ENCODE measurements at regions not wholly inside any gene's neighbourhood (a gene's known extent, or its start where the extent isn't known, plus 50 kb on each side); places are given as distances from the start of the nearest gene placed in this dataset.

DNA sequence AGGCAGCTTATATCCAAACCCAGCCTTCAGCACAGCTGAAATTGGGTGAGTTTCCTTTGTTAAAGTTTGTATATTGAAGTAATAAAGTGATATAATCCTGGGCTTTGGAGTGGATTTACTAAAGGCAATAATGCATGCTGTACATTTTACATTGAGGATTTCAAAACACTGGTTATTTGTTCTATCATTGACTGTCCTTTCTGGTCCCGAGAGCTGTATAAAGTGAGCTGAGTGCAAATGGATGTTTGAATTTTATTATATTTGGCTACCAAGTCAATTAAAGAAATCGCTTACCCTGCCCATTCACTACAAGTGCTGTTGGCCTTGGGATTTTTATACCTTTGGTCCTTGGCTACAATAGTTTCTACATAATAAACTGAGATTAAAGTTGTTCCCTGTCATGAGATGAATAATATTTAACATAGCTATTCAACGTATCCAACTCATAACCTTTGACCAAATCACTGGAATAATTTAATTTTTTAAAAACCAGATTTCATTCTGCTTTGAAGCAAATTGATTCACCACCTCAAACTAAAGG lies 207.9 kb downstream of the KLF5 start:
- ChIA-PET POLR2A (no interaction called here), CTCF (interaction anchor here (0.6 kb wide), 1 partner anchor 864 kb away, joined by 3 read pairs; no protein-coding TSS in a partner anchor)
- Mint-ChIP-seq H3K27ac (no peak overlapping the region), H3K4me1 (no peaks in the 10 kb centered on the region), H3K27me3 (no peaks in the 10 kb centered on the region), H3K36me3 (ENCODE audit: low read depth) (peaks cover 3% of the 10 kb centered on the region), H3K4me3 (no peak overlapping the region), H3K9me3 (peaks cover 17% of the 10 kb centered on the region)
- no peak for DNase-seq

DNA sequence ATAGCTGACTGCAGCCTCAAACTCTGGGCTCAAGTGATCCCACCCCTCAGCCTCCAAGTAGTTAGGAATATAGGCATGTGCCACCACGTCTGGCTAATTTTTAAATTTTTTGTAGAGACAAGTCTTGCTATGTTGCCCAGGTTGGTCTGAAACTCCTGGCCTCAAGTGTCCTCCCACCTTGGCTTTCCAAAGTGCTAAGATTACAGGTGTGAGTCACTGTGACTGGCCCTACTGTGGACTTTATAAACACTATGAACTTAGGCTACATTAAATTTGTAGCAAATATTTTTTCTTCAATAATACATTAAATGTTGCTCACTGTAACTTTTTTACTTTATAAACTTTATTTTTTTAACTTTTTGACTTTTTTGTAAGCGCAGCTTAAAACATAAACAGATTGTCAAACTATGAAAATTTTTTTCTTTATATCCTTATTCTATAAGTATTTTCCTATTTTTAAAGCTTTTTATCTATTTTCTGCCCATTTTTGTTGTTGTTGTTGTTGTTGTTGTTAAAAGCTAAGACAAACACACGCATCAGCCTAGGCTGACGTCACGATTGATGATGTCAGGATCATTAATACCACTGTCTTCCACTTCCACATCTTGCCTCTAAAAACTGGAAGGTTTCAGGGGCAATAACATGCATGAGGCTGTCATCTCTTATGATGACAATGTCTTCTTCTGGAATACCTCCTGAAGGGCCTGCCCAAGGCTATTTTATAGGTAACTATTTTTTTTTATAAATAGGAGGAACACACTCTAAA lies 204.2 kb downstream of the KLF5 start:
- no peak overlapping the region for H3K4me3 Mint-ChIP-seq
- H3K9me3 Mint-ChIP-seq, result no peaks in the 10 kb centered on the region
- H3K36me3 Mint-ChIP-seq (ENCODE audit: low read depth), result no peaks in the 10 kb centered on the region
- POLR2A ChIA-PET, result no interaction called here
- H3K27ac Mint-ChIP-seq, result no peak overlapping the region
- no peaks in the 10 kb centered on the region for H3K27me3 Mint-ChIP-seq
- H3K4me1 Mint-ChIP-seq, result no peaks in the 10 kb centered on the region
- CTCF ChIA-PET, result interaction anchor here (0.9 kb wide), 1 partner anchor 9 kb away, joined by 3 read pairs; no protein-coding TSS in a partner anchor
- no peak for DNase-seq

GRCh38 chr13:73261739-73262216 lies 203.0 kb downstream of the KLF5 start:
- Mint-ChIP-seq H3K4me3 (no peak overlapping the region), H3K27me3 (no peaks in the 10 kb centered on the region), H3K4me1 (no peaks in the 10 kb centered on the region), H3K27ac (no peak overlapping the region), H3K9me3 (no peaks in the 10 kb centered on the region), H3K36me3 (ENCODE audit: low read depth) (no peaks in the 10 kb centered on the region)
- ChIA-PET CTCF (no interaction called here), POLR2A (no interaction called here)
- no peak for DNase-seq

GRCh38 chr13:73259061-73260017 lies 200.5 kb downstream of the KLF5 start:
- Mint-ChIP-seq H3K36me3 (ENCODE audit: low read depth) (no peaks in the 10 kb centered on the region), H3K9me3 (no peaks in the 10 kb centered on the region), H3K27ac (no peak overlapping the region), H3K27me3 (no peaks in the 10 kb centered on the region), H3K4me3 (no peak overlapping the region), H3K4me1 (peaks cover 2% of the 10 kb centered on the region)
- POLR2A ChIA-PET, result no interaction called here
- CTCF ChIA-PET, result no interaction called here
- DNase-seq, result no peak

DNA sequence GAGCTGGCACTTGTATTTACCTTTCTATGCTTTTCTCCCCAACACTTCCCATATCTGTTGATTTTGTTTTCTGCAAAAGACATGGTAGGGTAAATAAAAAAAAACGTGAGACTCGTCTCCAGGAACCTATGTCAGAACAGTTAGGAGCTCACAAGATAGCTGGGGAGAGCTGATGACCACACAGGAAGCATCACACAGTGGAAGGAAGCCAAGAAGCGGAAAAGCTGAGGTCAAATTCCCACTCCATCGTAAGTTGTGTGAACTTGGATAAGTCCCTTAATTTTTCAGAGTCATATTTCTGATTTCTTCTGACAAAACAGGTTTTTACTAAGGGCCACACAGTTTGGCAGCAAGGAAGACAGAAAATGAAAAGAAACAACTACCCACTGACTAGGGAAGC lies 199.6 kb downstream of the KLF5 start:
- DNase-seq, result no peak
- Mint-ChIP-seq H3K9me3 (no peaks in the 10 kb centered on the region), H3K36me3 (ENCODE audit: low read depth) (no peaks in the 10 kb centered on the region), H3K27me3 (no peaks in the 10 kb centered on the region), H3K4me3 (no peak overlapping the region), H3K27ac (no peak overlapping the region), H3K4me1 (peaks cover 2% of the 10 kb centered on the region)
- ChIA-PET CTCF (no interaction called here), POLR2A (no interaction called here)

DNA sequence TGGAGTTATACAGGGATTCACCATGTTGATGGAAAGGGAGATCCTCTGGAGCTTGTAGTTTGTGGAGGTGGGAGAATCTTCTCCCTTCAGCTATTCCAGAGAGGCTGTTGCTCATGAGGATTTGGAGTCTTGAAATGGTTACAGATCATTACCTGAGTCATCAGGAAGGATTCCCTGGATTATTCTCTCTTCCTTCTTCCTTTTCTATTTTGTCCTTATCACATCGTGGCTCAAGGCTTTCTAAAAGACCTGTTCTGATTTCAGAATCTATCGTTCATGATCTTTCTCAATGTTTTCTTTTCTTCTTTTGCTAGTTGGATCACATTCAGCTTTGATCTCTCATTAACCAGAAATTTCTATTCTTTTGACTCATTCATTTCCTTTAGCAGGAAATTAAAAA lies 196.0 kb downstream of the KLF5 start:
- peaks cover 2% of the 10 kb centered on the region for H3K4me1 Mint-ChIP-seq
- POLR2A ChIA-PET, result no interaction called here
- CTCF ChIA-PET, result interaction anchor here (1.3 kb wide), 1 partner anchor 9 kb away, joined by 3 read pairs; no protein-coding TSS in a partner anchor
- no peaks in the 10 kb centered on the region for H3K27me3 Mint-ChIP-seq
- DNase-seq, result no peak
- H3K9me3 Mint-ChIP-seq, result no peaks in the 10 kb centered on the region
- H3K4me3 Mint-ChIP-seq, result no peak overlapping the region
- no peaks in the 10 kb centered on the region for H3K36me3 Mint-ChIP-seq (ENCODE audit: low read depth)
- no peak overlapping the region for H3K27ac Mint-ChIP-seq

DNA sequence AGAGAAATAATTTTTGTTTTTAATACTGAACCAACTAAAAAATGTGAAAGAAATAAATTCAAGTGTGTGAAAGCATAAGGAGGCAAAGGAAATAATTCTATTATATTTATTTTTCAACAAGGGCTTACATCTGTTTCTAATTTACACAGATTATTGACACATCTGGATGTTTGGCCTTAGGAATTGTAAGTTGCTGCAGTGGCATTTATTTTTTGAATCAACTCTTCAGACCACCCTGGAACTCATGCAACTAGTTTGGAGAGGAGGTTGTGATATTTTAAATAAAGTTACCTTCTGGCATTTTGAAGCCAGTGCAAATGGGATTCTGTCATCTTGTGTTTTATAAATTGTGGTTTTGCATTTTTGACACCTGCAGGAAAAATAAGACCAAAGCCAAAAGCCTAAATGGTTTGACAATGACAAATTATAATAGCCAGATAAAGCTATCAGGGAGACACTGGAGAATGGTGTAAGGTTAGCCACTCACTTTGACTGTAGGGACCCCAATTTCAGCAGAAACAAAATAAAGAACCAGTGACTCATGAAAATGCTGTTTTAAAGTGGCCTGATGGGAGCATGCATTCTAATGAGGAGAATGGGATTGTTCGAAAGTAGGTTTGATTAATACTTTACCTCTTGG lies 192.9 kb downstream of the KLF5 start:
- Mint-ChIP-seq H3K9me3 (no peaks in the 10 kb centered on the region), H3K36me3 (ENCODE audit: low read depth) (no peaks in the 10 kb centered on the region), H3K4me1 (peaks cover 2% of the 10 kb centered on the region), H3K27ac (no peak overlapping the region), H3K27me3 (no peaks in the 10 kb centered on the region), H3K4me3 (no peak overlapping the region)
- DNase-seq, result no peak
- CTCF ChIA-PET, result no interaction called here
- POLR2A ChIA-PET, result no interaction called here

DNA sequence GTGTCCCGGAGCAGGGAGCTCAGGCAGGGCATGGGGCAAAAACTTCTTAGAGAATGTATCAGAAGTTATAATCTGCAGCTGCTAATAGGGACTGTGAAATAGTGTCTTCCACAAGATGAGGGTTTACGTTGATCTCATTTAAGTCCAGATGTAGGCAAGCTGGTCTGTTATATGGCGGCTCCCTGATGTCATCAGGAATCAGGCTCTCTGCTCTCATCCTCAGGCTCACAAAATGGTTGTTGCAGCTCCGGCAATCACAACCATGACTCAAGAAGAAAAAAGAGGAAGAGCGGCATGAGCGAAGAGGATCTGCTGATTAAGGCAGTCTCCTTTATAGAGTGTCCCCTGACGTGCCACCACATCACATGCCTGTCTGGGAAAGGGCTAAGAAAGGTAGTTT lies 191.3 kb downstream of the KLF5 start:
- DNase-seq, result no peak
- CTCF ChIA-PET, result interaction anchor here (1.2 kb wide), 1 partner anchor 29 kb away, joined by 4 read pairs; no protein-coding TSS in a partner anchor
- Mint-ChIP-seq H3K36me3 (ENCODE audit: low read depth) (no peaks in the 10 kb centered on the region), H3K4me1 (peaks cover 2% of the 10 kb centered on the region), H3K27ac (no peak overlapping the region), H3K4me3 (no peak overlapping the region), H3K27me3 (no peaks in the 10 kb centered on the region), H3K9me3 (no peaks in the 10 kb centered on the region)
- POLR2A ChIA-PET, result no interaction called here

- H3K27me3 Mint-ChIP-seq, result no peaks in the 10 kb centered on the region
- POLR2A ChIA-PET, result no interaction called here
- no peaks in the 10 kb centered on the region for H3K4me1 Mint-ChIP-seq
- no peak overlapping the region for H3K27ac Mint-ChIP-seq
- no peaks in the 10 kb centered on the region for H3K36me3 Mint-ChIP-seq (ENCODE audit: low read depth)
- CTCF ChIA-PET, result interaction anchor here (1.2 to 1.3 kb wide), 2 partner anchors 17 to 30 kb away, joined by 3 to 4 read pairs; no protein-coding TSS in a partner anchor
- no peaks in the 10 kb centered on the region for H3K9me3 Mint-ChIP-seq
- DNase-seq, result no peak
- no peak overlapping the region for H3K4me3 Mint-ChIP-seq
Measured at GRCh38 chr13:73248711-73249580, 190.1 kb downstream of the KLF5 start.

GRCh38 chr13:73248154-73248553 lies 189.3 kb downstream of the KLF5 start:
- H3K27me3 Mint-ChIP-seq, result no peaks in the 10 kb centered on the region
- CTCF ChIA-PET, result interaction anchor here (0.6 kb wide), 1 partner anchor 221 kb away, joined by 3 read pairs; no protein-coding TSS in a partner anchor

DNA sequence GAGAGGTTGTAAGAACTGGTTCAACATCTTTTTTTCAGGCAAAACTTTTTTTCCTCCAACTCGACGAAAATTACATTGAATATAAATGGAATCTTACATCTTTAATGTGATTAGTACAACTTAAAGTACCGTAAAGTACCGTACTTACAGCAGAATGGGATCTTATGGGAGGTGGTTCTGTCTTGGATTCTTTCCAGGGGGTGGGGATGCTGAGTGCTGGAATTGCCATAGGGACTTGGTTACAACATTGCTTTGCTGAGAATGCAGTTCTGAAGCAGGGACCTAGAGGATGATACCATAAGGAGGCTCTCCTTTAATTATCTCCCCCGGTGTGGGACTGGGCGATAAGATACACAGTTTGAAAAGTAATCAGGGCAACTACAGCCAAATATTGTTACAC lies 186.4 kb downstream of the KLF5 start:
- Mint-ChIP-seq H3K9me3 (no peaks in the 10 kb centered on the region), H3K36me3 (ENCODE audit: low read depth) (no peaks in the 10 kb centered on the region), H3K27me3 (no peaks in the 10 kb centered on the region), H3K4me1 (no peaks in the 10 kb centered on the region), H3K4me3 (no peak overlapping the region), H3K27ac (no peak overlapping the region)
- CTCF ChIA-PET, result no interaction called here
- no peak for DNase-seq
- POLR2A ChIA-PET, result no interaction called here

More at GRCh38 chr13:73248154-73248553, 189.3 kb downstream of the KLF5 start:
- H3K36me3 Mint-ChIP-seq (ENCODE audit: low read depth), result no peaks in the 10 kb centered on the region
- POLR2A ChIA-PET, result no interaction called here
- no peak for DNase-seq
- no peak overlapping the region for H3K27ac Mint-ChIP-seq
- H3K4me3 Mint-ChIP-seq, result no peak overlapping the region
- no peaks in the 10 kb centered on the region for H3K4me1 Mint-ChIP-seq
- no peaks in the 10 kb centered on the region for H3K9me3 Mint-ChIP-seq

DNA sequence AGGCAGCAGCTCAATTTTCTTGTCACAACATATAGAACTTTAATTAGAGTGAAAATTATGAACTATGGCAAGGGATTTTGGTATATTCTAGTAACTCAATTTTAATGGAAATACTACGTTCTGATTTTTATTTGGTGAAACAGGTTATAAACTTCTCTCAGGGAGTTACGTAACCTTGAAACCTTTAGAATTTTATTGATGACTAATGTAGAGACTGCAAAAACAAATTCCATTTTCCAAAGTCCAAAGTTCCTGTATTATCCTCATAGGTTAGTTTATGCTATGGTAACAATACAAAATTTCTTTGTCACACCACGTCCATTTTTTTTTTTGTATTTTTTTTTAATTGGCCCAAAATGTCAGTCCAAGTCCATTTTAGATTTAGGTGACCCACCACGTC lies 185.7 kb downstream of the KLF5 start:
- no peak for DNase-seq
- H3K4me1 Mint-ChIP-seq, result no peaks in the 10 kb centered on the region
- H3K4me3 Mint-ChIP-seq, result no peak overlapping the region
- CTCF ChIA-PET, result no interaction called here
- H3K9me3 Mint-ChIP-seq, result no peaks in the 10 kb centered on the region
- H3K27me3 Mint-ChIP-seq, result no peaks in the 10 kb centered on the region
- no peak overlapping the region for H3K27ac Mint-ChIP-seq
- no peaks in the 10 kb centered on the region for H3K36me3 Mint-ChIP-seq (ENCODE audit: low read depth)
- POLR2A ChIA-PET, result no interaction called here

Data from activated CD4-positive, alpha-beta T cell treated with anti-CD3 and anti-CD28 coated beads, Interleukin-2, amount 10 ng/mL, durations not matched to agents 7 days and 5 days (primary cell).